GM12878 (cell line): ENCODE measurements at regions not wholly inside any gene's neighbourhood (a gene's known extent, or its start where the extent isn't known, plus 50 kb on each side); places are given as distances from the start of the nearest gene placed in this dataset.

Experiments used
- ATAC-seq: fragments of 200-7000 bp; cut with Tn5 transposase; 3 replicates; pipeline ENCODE4 v1.9.1; 2020; ENCODE audit warnings: mild to moderate bottlenecking, moderate library complexity
- BruUV-seq: library from RNA; stranded (reverse); fragments of 400-500 nt; replicated peaks from 2 replicates; lab custom pipeline; 2021; lab: Mats Ljungman, UMichigan
- CTCF ChIA-PET: fragments of 300-600 bp; sonication (Branson Sonifier 250); formaldehyde crosslinking; extraction: SDS; loops from one replicate; lab custom pipeline; 2021; ENCODE audit warnings: inconsistent platforms; lab: Yijun Ruan, JAX
- POLR2A ChIA-PET: fragments of 350-600 bp; formaldehyde crosslinking; extraction: SDS; loops from one replicate; lab custom pipeline; 2021; ENCODE audit warnings: inconsistent platforms; lab: Charles Lee
- RAD21 ChIA-PET: fragments of 300-600 bp; sonication (Branson Sonifier 250); formaldehyde crosslinking; loops from one replicate; lab custom pipeline; 2023; ENCODE audit warnings: antibody characterized with exemption; ENCODE audit not compliant: unreplicated experiment; lab: Charles Lee
- SMC1A ChIA-PET: fragments of 300-600 bp; sonication (Branson Sonifier 250); formaldehyde crosslinking; loops from one replicate; lab custom pipeline; 2023; ENCODE audit not compliant: unreplicated experiment, uncharacterized antibody; lab: Charles Lee
- DNase-seq: peaks from one replicate; pipeline ENCODE4 v3.0.0-alpha.2; 2011; ENCODE audit warnings: low read depth, low spot score
- FAIRE-seq: peaks from 3 replicates; lab custom pipeline; 2011; peaks lifted over from hg19 to GRCh38; lab: Jason Lieb, UNC
- H2AFZ ChIP-seq: 2 replicates; pipeline ENCODE4 v1.6.0; 2011; ENCODE audit warnings: low read depth, low read length, control low read depth; ENCODE audit not compliant: control insufficient read depth
- H3K27ac ChIP-seq: 2 replicates; pipeline ENCODE4 v1.5.1; 2011; ENCODE audit warnings: control low read depth; ENCODE audit not compliant: control insufficient read depth, insufficient read depth
- H3K27me3 ChIP-seq, 2 experiments: replicated peaks in 1 of 2; 2 replicates each; pipeline versions ENCODE4 v1.6.0 to v1.6.1; 2011; ENCODE audit warnings: low read length in 1 of 2; ENCODE audit not compliant: control insufficient read depth in 2 of 2, insufficient read depth in 2 of 2
- H3K36me3 ChIP-seq, 2 experiments: 2 replicates each; pipeline ENCODE4 v1.5.1; 2011; ENCODE audit warnings: low read length in 1 of 2; ENCODE audit not compliant: control insufficient read depth in 2 of 2, insufficient read depth in 2 of 2
- H3K4me1 ChIP-seq: 2 replicates; pipeline ENCODE4 v1.6.1; 2011; ENCODE audit warnings: mild to moderate bottlenecking, low read length, moderate library complexity, mixed read lengths; ENCODE audit not compliant: control insufficient read depth, insufficient read depth
- H3K4me2 ChIP-seq: 2 replicates; pipeline ENCODE4 v1.6.0; 2011; ENCODE audit warnings: control low read depth; ENCODE audit not compliant: control insufficient read depth, insufficient read depth
- H3K4me3 ChIP-seq: fragments of 200-600 bp; sonication (generic); 2 replicates; pipeline ENCODE4 v1.5.1; 2016
- H3K79me2 ChIP-seq: 2 replicates; pipeline ENCODE4 v1.6.0; 2011; ENCODE audit warnings: low read length; ENCODE audit not compliant: control insufficient read depth, insufficient read depth
- H3K9ac ChIP-seq: 2 replicates; pipeline ENCODE4 v1.8.0; 2011; ENCODE audit warnings: low read length, control low read depth, mixed read lengths; ENCODE audit not compliant: control insufficient read depth, insufficient read depth
- H3K9me3 ChIP-seq: replicated peaks from 3 replicates; pipeline ENCODE4 v1.5.1; 2011; ENCODE audit warnings: mild to moderate bottlenecking, low read length; ENCODE audit not compliant: control insufficient read depth, insufficient read depth
- H4K20me1 ChIP-seq: 2 replicates; pipeline ENCODE4 v1.6.0; 2011; ENCODE audit not compliant: control insufficient read depth, insufficient read depth
- BHLHE40 ChIP-seq, 2 experiments: fragments of 450-650 bp in 1 of 2; IDR thresholded peaks; 2 replicates each; pipeline ENCODE4 v1.6.1; 2011 to 2017; ENCODE audit warnings: low read depth in 2 of 2, borderline replicate concordance in 1 of 2, improper control_type of control experiment in 1 of 2, low read length in 1 of 2, mild to moderate bottlenecking in 1 of 2
- CBX3 ChIP-seq: fragments of 200-600 bp; sonication (generic); IDR thresholded peaks from 2 replicates; pipeline ENCODE4 v1.6.1; 2016; ENCODE audit warnings: low read depth, borderline replicate concordance
- DPF2 ChIP-seq: fragments of 450-650 bp; IDR thresholded peaks from 2 replicates; pipeline ENCODE4 v1.6.1; 2017; ENCODE audit warnings: mild to moderate bottlenecking
- MEF2A ChIP-seq: IDR thresholded peaks from 2 replicates; pipeline ENCODE4 v1.6.1; 2011; ENCODE audit warnings: low read depth, mild to moderate bottlenecking, low read length, moderate library complexity; ENCODE audit not compliant: insufficient read depth
- TBL1XR1 ChIP-seq: IDR thresholded peaks from 2 replicates; pipeline ENCODE4 v1.6.1; 2012; ENCODE audit warnings: low read depth, low read length, improper control_type of control experiment
- WGBS: methylation state at CpG from one replicate; pipeline ENCODE4 v1.1.6; 2016; ENCODE audit warnings: low lambda C conversion rate; ENCODE audit not compliant: insufficient replicate concordance, insufficient coverage; ENCODE audit errors: missing lambda C conversion rate; 5-methylcytosine and 5-hydroxymethylcytosine counted together
- in situ Hi-C: fragments of 300-500 bp; cut with MboI; formaldehyde crosslinking; loops from 9 replicates; pipeline ENCODE4 v1.14.3; 2018; ENCODE audit warnings: mixed read lengths
- intact Hi-C: fragments of 100-400 bp; cut with micrococcal nuclease; formaldehyde crosslinking; loops from one replicate; pipeline ENCODE4 v1.14.2; 2022; ENCODE audit not compliant: unreplicated experiment
- TF ChIP-seq, protein P1 (sequence below): IDR thresholded peaks from 2 replicates; pipeline ENCODE4 v1.6.1; 2012; ENCODE audit warnings: mild to moderate bottlenecking, low read depth, low read length

DNA sequence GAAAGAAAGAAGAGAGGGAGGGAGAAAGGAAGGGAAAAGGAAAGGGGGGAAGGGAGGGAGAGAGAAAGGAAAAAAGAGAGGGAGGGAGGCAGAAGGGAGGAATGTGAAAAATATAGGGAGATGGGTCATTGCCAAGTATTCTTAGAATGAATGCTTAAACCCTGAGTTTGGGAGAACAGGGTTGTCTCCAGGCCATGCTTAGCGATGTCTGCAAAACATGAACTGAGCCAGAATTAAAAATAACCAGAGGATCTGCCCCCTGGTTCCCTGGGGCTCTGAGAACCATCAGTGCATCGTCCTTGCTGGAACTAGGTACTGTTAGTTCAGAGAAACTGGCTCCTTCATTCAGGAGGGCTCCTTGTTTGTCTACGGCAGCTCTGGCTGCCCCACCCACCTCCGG, 170.4 kb downstream of the IRX5 start:
- BruUV-seq, result no TSS peak
- ChIA-PET CTCF (interaction anchor here (1.5 kb wide), 1 partner anchor 65 kb away, joined by 3 read pairs; no protein-coding TSS in a partner anchor), RAD21 (no interaction called here), SMC1A (no interaction called here), POLR2A (no interaction called here)
- 44% methylated on average over 4 of the region's 4 CpGs for WGBS
- Histone ChIP-seq H3K9ac (no peak overlapping the region), H3K27ac (no peak overlapping the region), H3K9me3 (no peaks in the 10 kb centered on the region; the same call in 2 of the 3 replicates), H3K4me2 (no peak overlapping the region), H3K79me2 (no peaks in the 10 kb centered on the region), H2AFZ (no peak overlapping the region), H3K4me3 (no peak overlapping the region), H3K4me1 (no peaks in the 10 kb centered on the region), H3K36me3 (no peaks in the 10 kb centered on the region), H3K27me3 (no peaks in the 10 kb centered on the region), H4K20me1 (no peaks in the 10 kb centered on the region)
- no peak for ATAC-seq
- intact Hi-C loops, result no loop called here
- no peak for DNase-seq
- in situ Hi-C loops, result no loop called here
- TF ChIP-seq TBL1XR1 (no peak), MEF2A (no peak), CBX3 (no peak), BHLHE40 (IDR thresholded peaks at IDR 0.05; ENCODE audit: borderline replicate concordance in 1 of 2, low read depth in 2 of 2, low read length in 1 of 2) (no peak), DPF2 (no peak)
- TF ChIP-seq, protein P1, sequence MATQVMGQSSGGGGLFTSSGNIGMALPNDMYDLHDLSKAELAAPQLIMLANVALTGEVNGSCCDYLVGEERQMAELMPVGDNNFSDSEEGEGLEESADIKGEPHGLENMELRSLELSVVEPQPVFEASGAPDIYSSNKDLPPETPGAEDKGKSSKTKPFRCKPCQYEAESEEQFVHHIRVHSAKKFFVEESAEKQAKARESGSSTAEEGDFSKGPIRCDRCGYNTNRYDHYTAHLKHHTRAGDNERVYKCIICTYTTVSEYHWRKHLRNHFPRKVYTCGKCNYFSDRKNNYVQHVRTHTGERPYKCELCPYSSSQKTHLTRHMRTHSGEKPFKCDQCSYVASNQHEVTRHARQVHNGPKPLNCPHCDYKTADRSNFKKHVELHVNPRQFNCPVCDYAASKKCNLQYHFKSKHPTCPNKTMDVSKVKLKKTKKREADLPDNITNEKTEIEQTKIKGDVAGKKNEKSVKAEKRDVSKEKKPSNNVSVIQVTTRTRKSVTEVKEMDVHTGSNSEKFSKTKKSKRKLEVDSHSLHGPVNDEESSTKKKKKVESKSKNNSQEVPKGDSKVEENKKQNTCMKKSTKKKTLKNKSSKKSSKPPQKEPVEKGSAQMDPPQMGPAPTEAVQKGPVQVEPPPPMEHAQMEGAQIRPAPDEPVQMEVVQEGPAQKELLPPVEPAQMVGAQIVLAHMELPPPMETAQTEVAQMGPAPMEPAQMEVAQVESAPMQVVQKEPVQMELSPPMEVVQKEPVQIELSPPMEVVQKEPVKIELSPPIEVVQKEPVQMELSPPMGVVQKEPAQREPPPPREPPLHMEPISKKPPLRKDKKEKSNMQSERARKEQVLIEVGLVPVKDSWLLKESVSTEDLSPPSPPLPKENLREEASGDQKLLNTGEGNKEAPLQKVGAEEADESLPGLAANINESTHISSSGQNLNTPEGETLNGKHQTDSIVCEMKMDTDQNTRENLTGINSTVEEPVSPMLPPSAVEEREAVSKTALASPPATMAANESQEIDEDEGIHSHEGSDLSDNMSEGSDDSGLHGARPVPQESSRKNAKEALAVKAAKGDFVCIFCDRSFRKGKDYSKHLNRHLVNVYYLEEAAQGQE, result no peak
- no peak for FAIRE-seq
